AG04450 (cell line): ENCODE measurements at regions not wholly inside any gene's neighbourhood (a gene's known extent, or its start where the extent isn't known, plus 50 kb on each side); places are given as distances from the start of the nearest gene placed in this dataset.

ENCODE experiments used
- CTCF ChIA-PET: fragments of 300-600, 350-600 bp; formaldehyde crosslinking; extraction: SDS; loops from one replicate; lab custom pipeline; 2022; ENCODE audit warnings: antibody characterized with exemption, inconsistent platforms; lab: Charles Lee
- POLR2A ChIA-PET: fragments of 350-600 bp; formaldehyde crosslinking; extraction: SDS; loops from one replicate; lab custom pipeline; 2021; ENCODE audit warnings: antibody characterized with exemption, inconsistent platforms; lab: Yijun Ruan, JAX
- DNase-seq: peaks from one replicate; pipeline ENCODE4 v3.0.0-alpha.2; 2011; ENCODE audit warnings: low read depth, low spot score
- H3K27ac ChIP-seq: one replicate; pipeline ENCODE4 v1.5.1; 2012; ENCODE audit warnings: low read depth, low read length, control low read depth
- H3K27me3 ChIP-seq: one replicate; pipeline ENCODE4 v1.6.0; 2012; ENCODE audit warnings: low read length; ENCODE audit not compliant: control insufficient read depth, insufficient read depth
- H3K4me3 ChIP-seq: 2 replicates; pipeline ENCODE4 v1.5.1; 2011; ENCODE audit warnings: mild to moderate bottlenecking, low read depth, low read length, control low read depth
- H3K9me3 ChIP-seq: 2 replicates; pipeline ENCODE4 v1.5.1; 2012; ENCODE audit warnings: low read length; ENCODE audit not compliant: control insufficient read depth, insufficient read depth
- CTCF ChIP-seq: IDR thresholded peaks from 2 replicates; pipeline ENCODE4 v1.5.1; 2011; ENCODE audit warnings: low read depth, low read length, control low read depth, inconsistent platforms

DNA sequence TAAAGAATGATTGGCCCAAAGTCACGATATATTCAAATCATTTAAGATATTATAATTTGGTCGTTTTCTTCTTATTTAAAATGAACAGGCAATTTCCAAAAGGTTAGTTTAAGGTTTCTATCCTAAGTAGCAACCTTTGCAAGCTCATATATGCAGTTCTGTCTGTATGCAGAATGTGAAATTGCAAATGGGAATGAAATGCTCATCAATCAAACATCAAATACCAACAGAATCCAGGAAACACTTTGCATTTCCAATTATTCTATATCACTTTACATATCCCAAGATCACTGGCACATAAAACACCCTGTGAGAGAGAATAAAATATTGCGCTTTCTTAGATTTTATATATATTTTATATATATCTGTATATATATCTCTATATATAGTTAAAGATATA lies 237.3 kb downstream of the NRIP1 start:
- POLR2A ChIA-PET: no interaction called here
- H3K27me3 ChIP-seq: no peaks in the 10 kb centered on the region

DNA sequence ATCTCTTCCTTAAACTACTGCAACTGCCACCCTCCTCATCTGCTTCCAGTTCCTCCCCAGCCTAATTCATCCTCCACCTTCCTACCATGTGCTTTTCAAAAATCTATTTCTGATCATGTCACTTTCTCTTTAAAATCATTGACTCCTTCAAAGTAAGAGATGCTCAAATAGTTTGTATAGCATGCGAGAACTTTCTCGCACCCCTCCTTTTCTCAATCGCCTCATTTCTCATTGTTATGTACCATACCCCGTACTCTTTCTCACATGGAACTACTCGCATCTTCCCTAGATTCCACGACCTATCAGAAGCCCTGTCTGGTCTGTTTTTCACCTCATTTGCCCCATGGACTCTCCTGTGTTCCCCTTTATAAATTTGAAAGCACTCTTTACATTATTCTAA lies 238.2 kb downstream of the NRIP1 start:
- H3K9me3 ChIP-seq: no peaks in the 10 kb centered on the region
- CTCF ChIA-PET: no interaction called here
- no peak for TF ChIP-seq CTCF

More for the DNA sequence above, 237.3 kb downstream of the NRIP1 start:
- DNase-seq: no peak
- H3K4me3 ChIP-seq: no peak overlapping the region
- no peaks in the 10 kb centered on the region for H3K9me3 ChIP-seq
- no peak overlapping the region for H3K27ac ChIP-seq
- CTCF ChIA-PET: no interaction called here
- TF ChIP-seq CTCF: no peak

DNA sequence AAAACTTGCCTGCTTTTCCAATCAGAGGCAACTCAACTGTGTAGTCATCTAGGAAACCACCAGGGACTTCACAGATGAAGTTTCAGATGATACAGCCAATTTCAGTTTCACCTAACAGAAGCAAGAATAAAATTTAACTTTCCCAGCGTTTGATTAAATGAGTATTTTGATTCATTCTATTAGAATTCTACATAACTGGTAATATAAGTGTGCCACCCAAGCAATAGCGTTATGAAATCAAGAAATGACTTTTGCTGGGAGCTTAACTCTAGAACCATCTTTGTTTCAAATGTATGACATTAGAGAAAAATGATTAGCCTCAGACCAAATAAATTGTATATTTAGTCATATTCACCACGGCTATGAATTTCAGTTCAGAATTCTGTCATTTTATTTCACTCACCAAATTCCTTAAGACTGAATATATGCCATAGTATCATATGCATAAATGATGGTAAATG lies 239.3 kb downstream of the NRIP1 start:
- no peak for TF ChIP-seq CTCF
- ChIA-PET CTCF (no interaction called here), POLR2A (no interaction called here)
- DNase-seq: no peak
- no peak overlapping the region for H3K27ac ChIP-seq
- H3K9me3 ChIP-seq: no peaks in the 10 kb centered on the region
- no peak overlapping the region for H3K4me3 ChIP-seq
- H3K27me3 ChIP-seq: no peaks in the 10 kb centered on the region

More for the DNA sequence above, 238.2 kb downstream of the NRIP1 start:
- Histone ChIP-seq H3K27me3 (no peaks in the 10 kb centered on the region), H3K27ac (no peak overlapping the region), H3K4me3 (no peak overlapping the region)
- DNase-seq: no peak
- POLR2A ChIA-PET: no interaction called here

DNA sequence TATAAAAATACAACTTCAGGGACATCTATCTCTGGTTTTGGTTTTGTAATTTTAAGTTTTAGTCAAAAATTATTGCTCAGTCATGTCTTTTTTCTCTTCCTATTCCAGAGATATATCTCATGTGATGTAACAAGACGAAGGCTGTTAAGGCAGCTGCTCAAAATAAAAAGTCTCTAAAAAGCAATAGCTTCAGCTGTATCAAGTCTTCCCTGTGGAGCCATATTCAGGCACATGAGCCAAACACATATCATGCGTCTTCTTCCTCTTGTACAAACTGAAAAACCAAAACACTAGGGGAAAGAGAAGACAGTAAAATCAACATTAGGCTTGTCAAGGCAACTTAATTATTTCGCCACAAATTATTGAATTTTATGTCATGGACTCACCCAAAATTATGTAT lies 240.7 kb downstream of the NRIP1 start:
- H3K9me3 ChIP-seq: no peaks in the 10 kb centered on the region
- POLR2A ChIA-PET: no interaction called here
- CTCF ChIA-PET: no interaction called here
- no peaks in the 10 kb centered on the region for H3K27me3 ChIP-seq
- no peak overlapping the region for H3K27ac ChIP-seq
- no peak for DNase-seq
- no peak overlapping the region for H3K4me3 ChIP-seq
- TF ChIP-seq CTCF: no peak

DNA sequence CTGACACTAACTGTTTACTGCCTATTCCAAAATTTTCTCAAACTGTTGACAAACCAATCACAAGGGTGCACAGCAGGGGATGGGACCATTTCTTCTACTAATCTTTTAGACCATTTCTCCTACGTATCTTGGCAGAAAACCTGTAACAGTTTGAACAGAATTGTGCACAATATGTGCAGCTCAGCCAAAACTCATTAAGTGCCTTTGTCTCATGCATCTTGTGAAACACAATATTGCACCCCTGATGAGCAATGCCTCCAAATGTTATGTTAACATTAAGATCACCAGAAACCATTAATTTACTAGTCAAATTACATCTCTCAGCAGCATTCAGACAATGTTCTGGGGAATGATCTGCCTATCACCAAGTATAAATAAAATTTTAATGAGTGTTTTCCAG lies 247.5 kb downstream of the NRIP1 start:
- Histone ChIP-seq H3K27ac (no peak overlapping the region), H3K4me3 (no peak overlapping the region), H3K27me3 (no peaks in the 10 kb centered on the region), H3K9me3 (no peaks in the 10 kb centered on the region)
- CTCF ChIA-PET: no interaction called here
- no peak for DNase-seq
- TF ChIP-seq CTCF: no peak
- POLR2A ChIA-PET: no interaction called here
